Neural progenitor cell (in vitro differentiated cells): ENCODE measurements at regions not wholly inside any gene's neighbourhood (a gene's known extent, or its start where the extent isn't known, plus 50 kb on each side); places are given as distances from the start of the nearest gene placed in this dataset.

Experiments used
- DNase-seq: peaks from one replicate; pipeline ENCODE4 v3.0.0-alpha.2; 2016; ENCODE audit warnings: low spot score
- H2AFZ ChIP-seq: fragments of 200-600 bp; sonication (generic); replicated peaks from 2 replicates; pipeline ENCODE4 v1.6.1; 2016; ENCODE audit warnings: antibody characterized with exemption
- H3F3A ChIP-seq: fragments of 200-600 bp; sonication (generic); 2 replicates; pipeline ENCODE4 v1.6.1; 2016; ENCODE audit warnings: antibody characterized with exemption, low read depth
- H3K27ac ChIP-seq: fragments of 200-600 bp; sonication (generic); 2 replicates; pipeline ENCODE4 v1.5.1; 2016; ENCODE audit warnings: mild to moderate bottlenecking
- H3K27me3 ChIP-seq: fragments of 200-600 bp; sonication (generic); 2 replicates; pipeline ENCODE4 v1.6.1; 2016; ENCODE audit warnings: mild to moderate bottlenecking, moderate library complexity
- H3K36me3 ChIP-seq: fragments of 200-600 bp; sonication (generic); 2 replicates; pipeline ENCODE4 v1.5.1; 2016
- H3K4me1 ChIP-seq: fragments of 200-600 bp; sonication (generic); 2 replicates; pipeline ENCODE4 v1.6.1; 2016; ENCODE audit warnings: mixed run types
- H3K4me2 ChIP-seq: fragments of 200-600 bp; sonication (generic); 2 replicates; pipeline ENCODE4 v1.6.1; 2016
- H3K4me3 ChIP-seq: fragments of 200-600 bp; sonication (generic); 2 replicates; pipeline ENCODE4 v1.5.1; 2016
- H3K79me2 ChIP-seq: fragments of 200-600 bp; sonication (generic); 2 replicates; pipeline ENCODE4 v1.6.1; 2016; ENCODE audit warnings: low read depth
- H3K9ac ChIP-seq: fragments of 200-600 bp; sonication (generic); 2 replicates; pipeline ENCODE4 v1.6.1; 2016
- H3K9me3 ChIP-seq: fragments of 200-600 bp; sonication (generic); 2 replicates; pipeline ENCODE4 v1.5.1; 2016; ENCODE audit warnings: low read depth
- H4K20me1 ChIP-seq: fragments of 200-600 bp; sonication (generic); 2 replicates; pipeline ENCODE4 v1.6.1; 2016; ENCODE audit warnings: low read depth
- H3K27ac Mint-ChIP-seq: 3 replicates; pipeline ENCODE4 v1.8.0; 2021; ENCODE audit warnings: mixed read lengths
- H3K27me3 Mint-ChIP-seq: 2 replicates; pipeline ENCODE4 v1.8.0; 2022; ENCODE audit warnings: low read depth, mild to moderate bottlenecking, inconsistent platforms, moderate library complexity, mixed read lengths; ENCODE audit not compliant: insufficient read depth
- H3K36me3 Mint-ChIP-seq: 3 replicates; pipeline ENCODE4 v1.8.0; 2021; ENCODE audit warnings: mixed read lengths
- H3K4me1 Mint-ChIP-seq: 3 replicates; pipeline ENCODE4 v1.8.0; 2021; ENCODE audit warnings: mixed read lengths
- H3K4me3 Mint-ChIP-seq: 3 replicates; pipeline ENCODE4 v1.8.0; 2021; ENCODE audit warnings: mild to moderate bottlenecking, moderate library complexity, mixed read lengths
- H3K9me3 Mint-ChIP-seq: 3 replicates; pipeline ENCODE4 v1.8.0; 2020; ENCODE audit warnings: mixed read lengths
- CTCF ChIP-seq: fragments of 200-600 bp; sonication (generic); IDR thresholded peaks from 2 replicates; pipeline ENCODE4 v1.5.1; 2017; ENCODE audit warnings: antibody characterized with exemption, mild to moderate bottlenecking
- EZH2 ChIP-seq: fragments of 200-600 bp; sonication (generic); IDR thresholded peaks from 2 replicates; pipeline ENCODE4 v1.6.1; 2017; ENCODE audit warnings: antibody characterized with exemption, mild to moderate bottlenecking, moderate library complexity
- EZH2phosphoT487 ChIP-seq: fragments of 200-600 bp; sonication (generic); IDR thresholded peaks from 2 replicates; pipeline ENCODE4 v1.6.1; 2017; ENCODE audit warnings: antibody characterized with exemption

- H3K36me3 ChIP-seq, result no peaks in the 10 kb centered on the region
- Mint-ChIP-seq H3K27ac (no peak overlapping the region), H3K9me3 (no peaks in the 10 kb centered on the region), H3K27me3 (no peaks in the 10 kb centered on the region), H3K4me1 (no peaks in the 10 kb centered on the region), H3K36me3 (no peaks in the 10 kb centered on the region), H3K4me3 (no peak overlapping the region)
- H3K4me1 ChIP-seq, result no peaks in the 10 kb centered on the region
- H3K9me3 ChIP-seq, result no peaks in the 10 kb centered on the region
- DNase-seq, result no peak
- no peak for TF ChIP-seq EZH2
- TF ChIP-seq EZH2phosphoT487, result no peak
- TF ChIP-seq CTCF, result no peak
- H4K20me1 ChIP-seq, result no peaks in the 10 kb centered on the region
- H3F3A ChIP-seq, result peaks cover 3% of the 10 kb centered on the region
- H3K27ac ChIP-seq, result no peak overlapping the region
- H3K27me3 ChIP-seq, result peaks cover 5% of the 10 kb centered on the region
- no peak overlapping the region for H3K9ac ChIP-seq
- no peaks in the 10 kb centered on the region for H3K79me2 ChIP-seq
- no peak overlapping the region for H3K4me2 ChIP-seq
- no peak overlapping the region for H2AFZ ChIP-seq
- H3K4me3 ChIP-seq, result no peak overlapping the region
These were observed 56.1 kb upstream of the TMEM132D start for GRCh38 chr12:129959889-129960288.

GRCh38 chr12:129961091-129961490, 57.3 kb upstream of the TMEM132D start:
- no peak for TF ChIP-seq CTCF
- TF ChIP-seq EZH2phosphoT487, result no peak
- TF ChIP-seq EZH2, result no peak
- no peak overlapping the region for H3K9ac ChIP-seq

GRCh38 chr12:129961856-129962255, 58.0 kb upstream of the TMEM132D start:
- Mint-ChIP-seq H3K36me3 (no peaks in the 10 kb centered on the region), H3K9me3 (peaks cover 3% of the 10 kb centered on the region), H3K27ac (no peak overlapping the region), H3K4me3 (no peak overlapping the region), H3K4me1 (peaks cover 17% of the 10 kb centered on the region), H3K27me3 (no peaks in the 10 kb centered on the region)
- Histone ChIP-seq H3K4me2 (no peak overlapping the region), H3K27ac (no peak overlapping the region), H2AFZ (no peak overlapping the region), H3K4me1 (peaks cover 16% of the 10 kb centered on the region), H3K27me3 (peaks cover 5% of the 10 kb centered on the region), H3K36me3 (no peaks in the 10 kb centered on the region), H3K9me3 (no peaks in the 10 kb centered on the region), H4K20me1 (no peaks in the 10 kb centered on the region), H3K4me3 (no peak overlapping the region), H3K79me2 (no peaks in the 10 kb centered on the region), H3F3A (peaks cover 22% of the 10 kb centered on the region), H3K9ac (no peak overlapping the region)
- no peak for TF ChIP-seq EZH2
- DNase-seq, result no peak

More at GRCh38 chr12:129961091-129961490, 57.3 kb upstream of the TMEM132D start:
- DNase-seq, result no peak
- no peak overlapping the region for H3K4me2 ChIP-seq
- H2AFZ ChIP-seq, result no peak overlapping the region
- peaks cover 15% of the 10 kb centered on the region for H3F3A ChIP-seq
- H3K79me2 ChIP-seq, result no peaks in the 10 kb centered on the region
- Mint-ChIP-seq H3K4me1 (peaks cover 9% of the 10 kb centered on the region), H3K27ac (no peak overlapping the region), H3K36me3 (no peaks in the 10 kb centered on the region), H3K4me3 (no peak overlapping the region), H3K27me3 (no peaks in the 10 kb centered on the region), H3K9me3 (peaks cover 3% of the 10 kb centered on the region)
- H3K27me3 ChIP-seq, result peaks cover 5% of the 10 kb centered on the region
- H3K9me3 ChIP-seq, result no peaks in the 10 kb centered on the region
- no peaks in the 10 kb centered on the region for H4K20me1 ChIP-seq
- no peak overlapping the region for H3K4me3 ChIP-seq
- no peak overlapping the region for H3K27ac ChIP-seq
- H3K36me3 ChIP-seq, result no peaks in the 10 kb centered on the region
- H3K4me1 ChIP-seq, result peaks cover 9% of the 10 kb centered on the region

GRCh38 chr12:129964300-129964699, 60.5 kb upstream of the TMEM132D start:
- H3K4me1 ChIP-seq, result peaks cover 20% of the 10 kb centered on the region
- H3K27me3 Mint-ChIP-seq, result peaks cover 6% of the 10 kb centered on the region
- no peak overlapping the region for H3K4me3 ChIP-seq
- H2AFZ ChIP-seq, result no peak overlapping the region
- H3K27me3 ChIP-seq, result peaks cover 5% of the 10 kb centered on the region
- no peak overlapping the region for H3K4me2 ChIP-seq
- H3K36me3 Mint-ChIP-seq, result no peaks in the 10 kb centered on the region
- TF ChIP-seq EZH2 (no peak), CTCF (no peak), EZH2phosphoT487 (no peak)
- no peaks in the 10 kb centered on the region for H3K9me3 ChIP-seq
- H3K9ac ChIP-seq, result no peak overlapping the region
- no peaks in the 10 kb centered on the region for H3K36me3 ChIP-seq
- H4K20me1 ChIP-seq, result no peaks in the 10 kb centered on the region
- H3F3A ChIP-seq, result peaks cover 27% of the 10 kb centered on the region
- DNase-seq, result no peak
- peaks cover 21% of the 10 kb centered on the region for H3K4me1 Mint-ChIP-seq
- H3K27ac ChIP-seq, result no peak overlapping the region
- no peak overlapping the region for H3K27ac Mint-ChIP-seq
- H3K9me3 Mint-ChIP-seq, result peaks cover 6% of the 10 kb centered on the region
- no peak overlapping the region for H3K4me3 Mint-ChIP-seq
- no peaks in the 10 kb centered on the region for H3K79me2 ChIP-seq
